Suprapubic skin (tissue), 4 donors: ENCODE measurements at regions not wholly inside any gene's neighbourhood (a gene's known extent, or its start where the extent isn't known, plus 50 kb on each side); places are given as distances from the start of the nearest gene placed in this dataset.

Source experiments
- DNase-seq, 2 donors: peaks; one replicate each; pipeline ENCODE4 v3.0.0-alpha.2; 2019; ENCODE audit warnings: low spot score in 2 of 2
- H3K27ac ChIP-seq: fragments of 200-600 bp; sonication (generic); one replicate; pipeline ENCODE4 v1.5.1; 2019
- H3K27me3 ChIP-seq: fragments of 200-600 bp; sonication (generic); one replicate; pipeline ENCODE4 v1.5.1; 2019
- H3K36me3 ChIP-seq: fragments of 200-600 bp; sonication (generic); one replicate; pipeline ENCODE4 v1.5.1; 2019
- H3K4me1 ChIP-seq: fragments of 200-600 bp; sonication (generic); one replicate; pipeline ENCODE4 v1.5.1; 2019
- H3K4me3 ChIP-seq: fragments of 200-600 bp; sonication (generic); one replicate; pipeline ENCODE4 v1.5.1; 2019; ENCODE audit warnings: mild to moderate bottlenecking
- H3K9me3 ChIP-seq: fragments of 200-600 bp; sonication (generic); one replicate; pipeline ENCODE4 v1.5.1; 2019
- EP300 ChIP-seq: sonication (generic); formaldehyde crosslinking; IDR thresholded peaks from one replicate; pipeline ENCODE4 v1.6.1; 2017; ENCODE audit warnings: antibody characterized with exemption
- POLR2A ChIP-seq, 2 donors: fragments of 450-650 bp; IDR thresholded peaks; one replicate each; pipeline ENCODE4 v1.6.1; 2017; ENCODE audit warnings: antibody characterized with exemption in 2 of 2, mild to moderate bottlenecking in 2 of 2, moderate library complexity in 2 of 2
- POLR2AphosphoS5 ChIP-seq, 3 donors: sonication (generic); formaldehyde crosslinking; IDR thresholded peaks; one replicate each; pipeline ENCODE4 v1.6.1; 2017; ENCODE audit warnings: antibody characterized with exemption in 3 of 3
- WGBS: methylation state at CpG from one replicate; pipeline ENCODE4 v1.1.5; 2018; 5-methylcytosine and 5-hydroxymethylcytosine counted together
- TF ChIP-seq, protein P1 (sequence below), 2 donors: fragments of 200-600 bp in 1 of 2; fragments of 450-650 bp in 1 of 2; sonication (generic) in 1 of 2; IDR thresholded peaks; one replicate each; pipeline ENCODE4 v1.5.1; 2016 to 2019; ENCODE audit warnings: antibody characterized with exemption in 2 of 2, mild to moderate bottlenecking in 1 of 2, moderate library complexity in 1 of 2

DNA sequence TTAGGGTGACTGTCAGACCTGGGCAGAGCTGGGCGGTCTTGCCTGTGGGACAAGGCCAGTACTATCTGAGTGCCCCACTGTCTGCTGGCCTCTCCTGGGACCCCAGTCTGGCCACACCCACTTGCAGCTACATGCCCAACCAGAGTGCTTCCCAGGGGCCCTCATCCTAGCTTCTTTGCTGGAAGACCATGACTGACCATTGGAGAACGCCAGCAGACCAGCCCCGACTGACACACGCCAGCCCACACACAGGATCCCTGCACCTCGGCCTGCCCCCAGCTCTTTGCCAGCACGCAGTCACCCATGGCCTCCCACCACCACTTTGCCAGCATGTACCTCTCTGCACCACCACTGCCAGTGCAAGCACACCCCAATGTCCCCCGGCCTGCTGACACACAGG, 585.7 kb downstream of the ZNF674 start:
- Histone ChIP-seq H3K9me3 (no peaks in the 10 kb centered on the region), H3K4me3 (no peak overlapping the region), H3K27ac (no peak overlapping the region), H3K4me1 (no peaks in the 10 kb centered on the region), H3K27me3 (no peaks in the 10 kb centered on the region), H3K36me3 (no peaks in the 10 kb centered on the region)
- TF ChIP-seq, protein P1, sequence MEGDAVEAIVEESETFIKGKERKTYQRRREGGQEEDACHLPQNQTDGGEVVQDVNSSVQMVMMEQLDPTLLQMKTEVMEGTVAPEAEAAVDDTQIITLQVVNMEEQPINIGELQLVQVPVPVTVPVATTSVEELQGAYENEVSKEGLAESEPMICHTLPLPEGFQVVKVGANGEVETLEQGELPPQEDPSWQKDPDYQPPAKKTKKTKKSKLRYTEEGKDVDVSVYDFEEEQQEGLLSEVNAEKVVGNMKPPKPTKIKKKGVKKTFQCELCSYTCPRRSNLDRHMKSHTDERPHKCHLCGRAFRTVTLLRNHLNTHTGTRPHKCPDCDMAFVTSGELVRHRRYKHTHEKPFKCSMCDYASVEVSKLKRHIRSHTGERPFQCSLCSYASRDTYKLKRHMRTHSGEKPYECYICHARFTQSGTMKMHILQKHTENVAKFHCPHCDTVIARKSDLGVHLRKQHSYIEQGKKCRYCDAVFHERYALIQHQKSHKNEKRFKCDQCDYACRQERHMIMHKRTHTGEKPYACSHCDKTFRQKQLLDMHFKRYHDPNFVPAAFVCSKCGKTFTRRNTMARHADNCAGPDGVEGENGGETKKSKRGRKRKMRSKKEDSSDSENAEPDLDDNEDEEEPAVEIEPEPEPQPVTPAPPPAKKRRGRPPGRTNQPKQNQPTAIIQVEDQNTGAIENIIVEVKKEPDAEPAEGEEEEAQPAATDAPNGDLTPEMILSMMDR (IDR thresholded peaks at IDR 0.05) = no peak
- WGBS = 100% methylated on average over 4 of the region's 7 CpGs
- DNase-seq = no peak

DNA sequence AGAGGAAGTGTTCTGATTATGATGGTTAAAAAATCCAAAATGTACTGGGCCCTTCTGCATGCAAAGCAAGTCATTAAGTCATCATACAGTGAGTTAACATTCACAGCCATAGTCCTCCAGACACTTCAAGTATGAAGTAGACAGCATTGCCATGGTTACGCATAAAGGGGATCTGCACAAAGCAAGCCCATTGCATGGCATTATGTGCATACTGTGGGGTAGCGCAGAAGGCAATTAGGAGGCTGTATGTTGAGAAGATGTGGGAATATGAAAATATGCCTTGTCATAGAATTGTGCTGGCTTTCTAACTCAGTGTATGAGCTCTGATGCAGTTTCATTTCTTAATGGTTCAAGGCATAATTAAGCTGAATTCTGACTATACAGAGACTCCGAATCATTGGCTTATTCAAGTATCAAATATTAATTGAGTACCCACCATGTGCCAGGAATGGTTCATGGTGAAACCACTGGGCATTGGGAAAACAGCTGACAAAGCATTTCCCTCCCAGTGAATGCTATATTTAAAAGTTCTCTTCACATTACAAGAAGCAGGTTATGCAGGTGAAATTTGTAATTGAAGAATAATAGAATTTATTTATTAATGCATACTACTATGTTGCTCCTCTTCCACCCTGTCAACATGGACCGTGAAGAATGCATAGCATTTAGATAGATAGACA, 588.9 kb downstream of the ZNF674 start:
- TF ChIP-seq EP300 (no peak), POLR2A (IDR thresholded peaks at IDR 0.05) (no peak), POLR2AphosphoS5 (IDR thresholded peaks at IDR 0.05) (no peak)
- TF ChIP-seq, protein P1 (IDR thresholded peaks at IDR 0.05) = no peak
- no peaks in the 10 kb centered on the region for H3K36me3 ChIP-seq
- 89% methylated on average over 4 of the region's 4 CpGs for WGBS
- H3K27me3 ChIP-seq = no peaks in the 10 kb centered on the region
- no peak for DNase-seq
- H3K4me3 ChIP-seq = no peak overlapping the region
- no peaks in the 10 kb centered on the region for H3K9me3 ChIP-seq
- H3K4me1 ChIP-seq = no peaks in the 10 kb centered on the region
- no peak overlapping the region for H3K27ac ChIP-seq

DNA sequence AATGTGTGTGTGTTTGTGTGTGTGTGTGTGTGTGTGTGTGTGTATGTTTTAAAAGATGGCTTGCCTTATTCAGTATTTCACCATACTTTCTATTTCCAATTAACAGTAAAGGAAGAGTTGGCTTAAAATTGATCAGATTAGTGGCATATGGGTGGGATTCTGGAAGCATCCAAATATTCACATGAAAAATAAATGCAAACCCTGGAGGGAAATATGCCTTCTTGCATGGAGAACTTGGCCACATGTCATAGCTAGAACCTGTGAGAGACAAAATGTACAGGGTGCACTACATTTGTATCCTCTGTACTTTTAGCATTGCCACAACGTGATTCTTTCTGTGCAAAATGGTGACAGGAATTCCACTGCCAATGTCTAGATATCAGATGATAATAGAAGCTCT, 589.6 kb downstream of the ZNF674 start:
- Histone ChIP-seq H3K27me3 (no peaks in the 10 kb centered on the region), H3K36me3 (no peaks in the 10 kb centered on the region), H3K4me1 (no peaks in the 10 kb centered on the region), H3K4me3 (no peak overlapping the region), H3K27ac (no peak overlapping the region), H3K9me3 (no peaks in the 10 kb centered on the region)
- TF ChIP-seq POLR2AphosphoS5 (IDR thresholded peaks at IDR 0.05) = no peak
- TF ChIP-seq, protein P1 (IDR thresholded peaks at IDR 0.05) = no peak
- TF ChIP-seq POLR2A (IDR thresholded peaks at IDR 0.05) = no peak
- TF ChIP-seq EP300 = no peak
- WGBS = 42% methylated on average over 1 of the region's 1 CpG
- no peak for DNase-seq

GRCh38 chrX:45954026-45954425, 591.2 kb downstream of the ZNF674 start:
- no peak for DNase-seq
- H3K36me3 ChIP-seq = no peaks in the 10 kb centered on the region
- no peak for TF ChIP-seq POLR2A (IDR thresholded peaks at IDR 0.05)
- TF ChIP-seq EP300 = no peak
- TF ChIP-seq POLR2AphosphoS5 (IDR thresholded peaks at IDR 0.05) = no peak
- TF ChIP-seq, protein P1 (IDR thresholded peaks at IDR 0.05) = no peak
- no peaks in the 10 kb centered on the region for H3K9me3 ChIP-seq
- no peaks in the 10 kb centered on the region for H3K4me1 ChIP-seq
- H3K27ac ChIP-seq = no peak overlapping the region
- H3K4me3 ChIP-seq = no peak overlapping the region
- no peaks in the 10 kb centered on the region for H3K27me3 ChIP-seq
- 56% methylated on average over 2 of the region's 2 CpGs for WGBS

GRCh38 chrX:45952030-45952429, 593.2 kb downstream of the ZNF674 start:
- no peaks in the 10 kb centered on the region for H3K9me3 ChIP-seq
- H3K27ac ChIP-seq = no peak overlapping the region
- H3K36me3 ChIP-seq = no peaks in the 10 kb centered on the region
- no peak overlapping the region for H3K4me3 ChIP-seq
- no peaks in the 10 kb centered on the region for H3K27me3 ChIP-seq
- DNase-seq = no peak
- WGBS = 66% methylated on average over 2 of the region's 2 CpGs
- no peaks in the 10 kb centered on the region for H3K4me1 ChIP-seq
- TF ChIP-seq EP300 (no peak), POLR2A (IDR thresholded peaks at IDR 0.05) (no peak), POLR2AphosphoS5 (IDR thresholded peaks at IDR 0.05) (no peak)
- TF ChIP-seq, protein P1 (IDR thresholded peaks at IDR 0.05) = no peak
